Thyroid gland (tissue), 4 donors: ENCODE measurements at regions not wholly inside any gene's neighbourhood (a gene's known extent, or its start where the extent isn't known, plus 50 kb on each side); places are given as distances from the start of the nearest gene placed in this dataset.

Source experiments
- DNase-seq, 2 donors: peaks; one replicate each; pipeline ENCODE4 v3.0.0-alpha.2; 2019
- H3K27ac ChIP-seq, 3 donors: fragments of 200-600 bp; sonication (generic); 1 replicate in 2 of 3; 2 replicates in 1 of 3; pipeline ENCODE4 v1.5.1; 2016 to 2019; ENCODE audit warnings: mild to moderate bottlenecking in 1 of 3, moderate library complexity in 1 of 3
- H3K27me3 ChIP-seq: fragments of 200-600 bp; sonication (generic); one replicate; pipeline ENCODE4 v1.5.1; 2019
- H3K36me3 ChIP-seq, 2 donors: fragments of 200-600 bp; sonication (generic); one replicate each; pipeline ENCODE4 v1.5.1; 2016 to 2019
- H3K4me1 ChIP-seq, 2 donors: fragments of 200-600 bp; sonication (generic); one replicate each; pipeline ENCODE4 v1.5.1; 2017 to 2019
- H3K4me3 ChIP-seq, 3 donors: fragments of 200-600 bp; sonication (generic); replicated peaks in 1 of 3; 1 replicate in 2 of 3; 2 replicates in 1 of 3; pipeline ENCODE4 v1.5.1; 2016; ENCODE audit warnings: mild to moderate bottlenecking in 1 of 3
- H3K9me3 ChIP-seq: fragments of 200-600 bp; sonication (generic); one replicate; pipeline ENCODE4 v1.5.1; 2017
- POLR2A ChIP-seq, 2 donors: fragments of 450-650 bp; IDR thresholded peaks; one replicate each; pipeline ENCODE4 v1.6.1; 2017; ENCODE audit warnings: antibody characterized with exemption in 2 of 2, mild to moderate bottlenecking in 2 of 2, moderate library complexity in 1 of 2
- WGBS, 2 donors: methylation state at CpG; one replicate each; pipeline ENCODE4 v1.1.5; 2017; 5-methylcytosine and 5-hydroxymethylcytosine counted together
- intact Hi-C: fragments of 100-400 bp; cut with DNase I; formaldehyde crosslinking; loops from one replicate; pipeline ENCODE4 v1.15.1; 2023
- TF ChIP-seq, protein P1 (sequence below), 6 experiments: fragments of 200-600 bp in 3 of 6; fragments of 450-650 bp in 3 of 6; sonication (generic) in 3 of 6; IDR thresholded peaks; one replicate each; pipeline ENCODE4 v1.5.1; 2016 to 2019; ENCODE audit warnings: antibody characterized with exemption in 6 of 6, mild to moderate bottlenecking in 2 of 6, inconsistent platforms in 1 of 6, moderate library complexity in 1 of 6

DNA sequence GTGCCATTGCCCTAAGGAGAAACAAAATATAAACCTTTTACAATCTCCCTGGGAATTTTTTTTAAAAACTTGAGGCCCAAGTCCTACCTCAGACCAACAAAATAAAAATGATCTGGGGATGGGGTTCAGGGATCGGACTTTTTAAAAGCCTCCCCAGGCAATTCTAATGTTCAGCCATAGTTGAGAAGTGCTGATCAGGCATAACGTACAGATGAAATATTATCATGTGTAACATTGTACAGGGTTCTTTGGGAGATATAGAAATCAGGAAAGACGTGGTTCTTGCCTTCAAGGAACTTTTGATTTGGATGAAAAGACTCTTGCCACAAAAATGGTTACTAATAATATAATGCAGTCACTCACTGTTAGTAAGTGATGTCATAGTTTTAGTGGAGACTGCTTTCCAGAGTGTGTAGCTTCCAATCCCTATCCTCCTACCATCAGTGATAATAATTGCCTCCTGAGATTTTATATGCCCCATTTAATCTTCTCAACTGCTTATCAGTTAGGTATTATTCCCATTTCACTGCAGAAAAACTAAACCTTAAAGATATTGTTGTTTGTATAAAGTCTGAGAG, 135.6 kb downstream of the BRMS1L start:
- Histone ChIP-seq H3K27ac (no peak overlapping the region), H3K27me3 (no peaks in the 10 kb centered on the region), H3K4me3 (no peak overlapping the region), H3K9me3 (no peaks in the 10 kb centered on the region), H3K36me3 (no peaks in the 10 kb centered on the region), H3K4me1 (peaks cover 3 to 10% of the 10 kb centered on the region in 2 donors)
- intact Hi-C loops: no loop called here
- no peak for DNase-seq
- TF ChIP-seq, protein P1, sequence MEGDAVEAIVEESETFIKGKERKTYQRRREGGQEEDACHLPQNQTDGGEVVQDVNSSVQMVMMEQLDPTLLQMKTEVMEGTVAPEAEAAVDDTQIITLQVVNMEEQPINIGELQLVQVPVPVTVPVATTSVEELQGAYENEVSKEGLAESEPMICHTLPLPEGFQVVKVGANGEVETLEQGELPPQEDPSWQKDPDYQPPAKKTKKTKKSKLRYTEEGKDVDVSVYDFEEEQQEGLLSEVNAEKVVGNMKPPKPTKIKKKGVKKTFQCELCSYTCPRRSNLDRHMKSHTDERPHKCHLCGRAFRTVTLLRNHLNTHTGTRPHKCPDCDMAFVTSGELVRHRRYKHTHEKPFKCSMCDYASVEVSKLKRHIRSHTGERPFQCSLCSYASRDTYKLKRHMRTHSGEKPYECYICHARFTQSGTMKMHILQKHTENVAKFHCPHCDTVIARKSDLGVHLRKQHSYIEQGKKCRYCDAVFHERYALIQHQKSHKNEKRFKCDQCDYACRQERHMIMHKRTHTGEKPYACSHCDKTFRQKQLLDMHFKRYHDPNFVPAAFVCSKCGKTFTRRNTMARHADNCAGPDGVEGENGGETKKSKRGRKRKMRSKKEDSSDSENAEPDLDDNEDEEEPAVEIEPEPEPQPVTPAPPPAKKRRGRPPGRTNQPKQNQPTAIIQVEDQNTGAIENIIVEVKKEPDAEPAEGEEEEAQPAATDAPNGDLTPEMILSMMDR (IDR thresholded peaks at IDR 0.05): no peak
- TF ChIP-seq POLR2A (IDR thresholded peaks at IDR 0.05): no peak
- 71 to 89% methylated on average over 3 of the region's 3 CpGs for WGBS, 2 donors

DNA sequence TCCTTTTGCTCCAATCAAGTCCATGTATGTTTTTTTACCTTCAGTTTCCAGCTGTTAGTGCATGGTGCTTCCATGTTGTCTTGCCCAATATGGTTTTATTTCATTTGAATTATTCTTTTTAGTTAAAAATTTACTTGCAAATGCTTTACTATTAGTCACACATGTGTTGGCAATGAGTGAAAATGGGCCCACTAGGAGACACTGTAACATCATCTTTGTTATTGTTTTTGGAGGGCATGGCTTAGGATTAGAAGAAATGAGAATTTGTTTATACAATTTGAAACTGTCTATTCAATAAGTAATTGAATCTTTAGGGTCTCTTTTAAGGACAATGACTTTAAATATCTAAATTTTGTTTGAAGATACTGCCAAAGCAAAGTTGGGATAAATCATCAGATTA, 133.7 kb downstream of the BRMS1L start:
- Histone ChIP-seq H3K27me3 (no peaks in the 10 kb centered on the region), H3K9me3 (no peaks in the 10 kb centered on the region), H3K27ac (no peak overlapping the region), H3K36me3 (no peaks in the 10 kb centered on the region), H3K4me3 (no peak overlapping the region), H3K4me1 (peaks cover 3 to 10% of the 10 kb centered on the region in 2 donors)
- intact Hi-C loops: no loop called here
- no peak for DNase-seq
- TF ChIP-seq POLR2A (IDR thresholded peaks at IDR 0.05): no peak
- TF ChIP-seq, protein P1 (IDR thresholded peaks at IDR 0.05): peak in 3 of 6 experiments; percentile 24 to 43 (median 26)

DNA sequence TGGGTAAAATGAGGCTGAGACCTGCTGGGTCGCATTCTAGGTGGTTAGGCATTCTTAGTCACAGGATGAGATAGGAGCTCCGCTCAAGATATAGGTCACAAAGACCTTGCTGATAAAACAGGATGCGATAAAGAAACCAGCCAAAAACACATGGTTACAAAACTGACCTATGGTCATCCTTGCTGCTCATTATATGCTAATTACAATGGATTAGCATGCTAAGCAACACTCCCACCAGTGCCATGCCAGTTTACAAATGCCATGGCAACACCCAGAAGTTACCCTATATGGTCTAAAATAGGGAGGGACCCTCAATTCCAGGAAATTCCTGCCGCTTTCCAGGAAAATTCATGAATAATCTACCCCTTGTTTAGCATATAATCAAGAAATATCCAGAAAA, 132.4 kb downstream of the BRMS1L start:
- Histone ChIP-seq H3K4me1 (peaks cover 3 to 10% of the 10 kb centered on the region in 2 donors), H3K27ac (no peak overlapping the region), H3K4me3 (no peak overlapping the region), H3K36me3 (no peaks in the 10 kb centered on the region), H3K27me3 (no peaks in the 10 kb centered on the region), H3K9me3 (no peaks in the 10 kb centered on the region)
- 95 to 97% methylated on average over 4 of the region's 4 CpGs for WGBS, 2 donors
- no peak for DNase-seq
- intact Hi-C loops: no loop called here
- TF ChIP-seq, protein P1 (IDR thresholded peaks at IDR 0.05): no peak
- no peak for TF ChIP-seq POLR2A (IDR thresholded peaks at IDR 0.05)

DNA sequence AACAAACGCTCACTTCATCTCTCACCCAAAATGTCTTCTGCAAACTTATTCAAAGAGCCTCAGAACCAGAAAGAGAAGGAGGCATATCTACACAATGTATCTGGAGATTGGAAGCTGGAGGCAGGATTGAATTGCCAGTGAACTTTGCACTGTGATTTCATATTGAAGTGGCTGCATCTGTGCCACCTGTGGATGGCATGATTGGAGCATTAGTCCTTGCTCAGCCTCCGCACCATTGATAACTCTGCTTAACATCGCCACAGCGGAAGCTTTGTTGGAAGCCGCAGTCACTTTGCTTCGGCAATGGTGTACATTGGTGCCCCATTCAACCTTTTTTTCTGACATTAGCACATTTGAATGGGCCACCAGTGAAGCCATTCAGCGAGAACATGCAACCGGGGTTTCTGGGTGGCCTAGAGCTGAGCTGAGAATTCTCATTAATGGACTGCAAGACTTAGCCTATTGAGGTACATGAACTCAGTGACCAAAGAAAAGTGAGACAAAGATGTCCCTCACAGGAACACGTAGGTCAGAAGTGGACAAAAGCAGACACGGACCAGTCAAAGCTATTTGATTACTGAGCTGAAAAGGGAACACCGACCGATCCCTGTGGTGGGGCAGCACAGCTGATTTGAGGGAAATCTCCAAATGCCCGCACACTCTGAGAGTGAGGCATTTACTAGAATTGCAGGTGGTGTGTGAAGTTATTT, 130.4 kb downstream of the BRMS1L start:
- intact Hi-C loops: no loop called here
- no peak overlapping the region for H3K4me3 ChIP-seq
- DNase-seq: no peak
- peaks cover 3 to 10% of the 10 kb centered on the region in 2 donors for H3K4me1 ChIP-seq
- no peaks in the 10 kb centered on the region for H3K9me3 ChIP-seq
- no peaks in the 10 kb centered on the region for H3K27me3 ChIP-seq
- TF ChIP-seq, protein P1 (IDR thresholded peaks at IDR 0.05): no peak
- H3K36me3 ChIP-seq: no peaks in the 10 kb centered on the region
- no peak overlapping the region for H3K27ac ChIP-seq
- 94 to 95% methylated on average over 13 of the region's 13 CpGs for WGBS, 2 donors

DNA sequence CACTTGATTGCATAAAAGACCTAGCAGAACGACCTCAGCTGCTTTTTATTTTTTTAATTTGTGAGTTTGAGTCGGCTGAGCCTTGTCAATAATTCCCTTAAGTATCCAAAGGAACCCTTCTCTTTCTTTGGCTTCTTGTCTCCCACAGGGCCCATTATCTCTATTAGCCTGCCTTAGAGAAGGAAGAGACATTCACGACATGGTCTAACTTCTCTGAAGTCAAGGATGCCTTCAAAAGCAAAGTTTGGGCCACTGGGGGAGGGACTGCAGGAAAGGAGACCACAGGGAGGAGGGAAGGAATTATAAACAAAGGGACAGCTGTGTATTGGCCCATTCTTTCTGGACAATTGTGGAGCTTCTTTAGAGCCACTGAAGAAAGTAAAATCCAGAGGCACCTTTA, 126.4 kb downstream of the BRMS1L start:
- no peaks in the 10 kb centered on the region for H3K4me1 ChIP-seq
- no peak for TF ChIP-seq POLR2A (IDR thresholded peaks at IDR 0.05)
- TF ChIP-seq, protein P1 (IDR thresholded peaks at IDR 0.05): no peak
- 56 to 58% methylated on average over 3 of the region's 3 CpGs for WGBS, 2 donors
- no peaks in the 10 kb centered on the region for H3K9me3 ChIP-seq
- DNase-seq: no peak
- no peak overlapping the region for H3K4me3 ChIP-seq
- H3K36me3 ChIP-seq: no peaks in the 10 kb centered on the region
- no peaks in the 10 kb centered on the region for H3K27me3 ChIP-seq
- H3K27ac ChIP-seq: no peak overlapping the region
- intact Hi-C loops: no loop called here
